A673 (cell line): ENCODE measurements at regions not wholly inside any gene's neighbourhood (a gene's known extent, or its start where the extent isn't known, plus 50 kb on each side); places are given as distances from the start of the nearest gene placed in this dataset.

Experiments
- BruUV-seq: library from RNA; stranded (reverse); fragments of 400-500 nt; replicated peaks from 2 replicates; lab custom pipeline; 2021; lab: Mats Ljungman, UMichigan
- CTCF ChIA-PET: fragments of 300-600 bp; sonication (Branson Sonifier 250); formaldehyde crosslinking; loops from one replicate; lab custom pipeline; 2022; ENCODE audit warnings: antibody characterized with exemption; lab: Charles Lee
- POLR2A ChIA-PET: fragments of 300-600 bp; sonication (Branson Sonifier 250); formaldehyde crosslinking; loops from one replicate; lab custom pipeline; 2022; ENCODE audit warnings: antibody characterized with exemption; ENCODE audit not compliant: low non-redundant PET; lab: Charles Lee
- DNase-seq: peaks from one replicate; pipeline ENCODE4 v3.0.0-alpha.2; 2015; ENCODE audit warnings: low spot score
- H3K27ac ChIP-seq: fragments of 200-600 bp; sonication (generic); 2 replicates; pipeline ENCODE4 v1.5.1; 2016; ENCODE audit warnings: mixed run types, low read depth, mild to moderate bottlenecking, mixed read lengths, antibody characterized with exemption, low read length; ENCODE audit not compliant: poor library complexity, severe bottlenecking
- H3K27me3 ChIP-seq: fragments of 200-600 bp; sonication (generic); replicated peaks from 2 replicates; pipeline ENCODE4 v1.6.1; 2017; ENCODE audit warnings: mixed run types, low read depth, mild to moderate bottlenecking, mixed read lengths, antibody characterized with exemption, low read length; ENCODE audit not compliant: insufficient read depth, poor library complexity
- H3K36me3 ChIP-seq: fragments of 200-600 bp; sonication (generic); 2 replicates; pipeline ENCODE4 v1.6.1; 2016; ENCODE audit warnings: mixed run types, mild to moderate bottlenecking, mixed read lengths, antibody characterized with exemption, low read length; ENCODE audit not compliant: insufficient read depth, poor library complexity, severe bottlenecking
- H3K4me1 ChIP-seq: fragments of 200-600 bp; sonication (generic); 2 replicates; pipeline ENCODE4 v1.6.1; 2017; ENCODE audit warnings: mixed run types, mild to moderate bottlenecking, mixed read lengths, antibody characterized with exemption, low read length; ENCODE audit not compliant: insufficient read depth, poor library complexity, severe bottlenecking
- H3K4me3 ChIP-seq: fragments of 200-600 bp; sonication (generic); 2 replicates; pipeline ENCODE4 v1.5.1; 2016; ENCODE audit warnings: low read depth, mixed run types, mild to moderate bottlenecking, mixed read lengths, low read length; ENCODE audit not compliant: poor library complexity, severe bottlenecking
- H3K9me3 ChIP-seq: fragments of 200-600 bp; sonication (generic); 2 replicates; pipeline ENCODE4 v1.6.1; 2016; ENCODE audit warnings: mixed run types, low read depth, mild to moderate bottlenecking, mixed read lengths, antibody characterized with exemption, low read length; ENCODE audit not compliant: poor library complexity, severe bottlenecking
- EZH2 ChIP-seq: fragments of 200-600 bp; sonication (generic); IDR thresholded peaks from 2 replicates; pipeline ENCODE4 v1.6.1; 2017; ENCODE audit warnings: borderline replicate concordance, low read depth, mild to moderate bottlenecking, mixed read lengths, antibody characterized with exemption, low read length; ENCODE audit not compliant: poor library complexity, severe bottlenecking
- intact Hi-C: fragments of 100-400 bp; cut with micrococcal nuclease; formaldehyde crosslinking; loops from one replicate; pipeline ENCODE4 v1.10.0; 2022; ENCODE audit not compliant: unreplicated experiment
- TF ChIP-seq, protein P1 (sequence below): fragments of 300-800, 200-600 bp; sonication (generic); conservative IDR thresholded peaks from 2 replicates; pipeline ENCODE4 v1.5.1; 2017; ENCODE audit warnings: low read depth, mild to moderate bottlenecking, antibody characterized with exemption, low read length, moderate library complexity, mixed read lengths

DNA sequence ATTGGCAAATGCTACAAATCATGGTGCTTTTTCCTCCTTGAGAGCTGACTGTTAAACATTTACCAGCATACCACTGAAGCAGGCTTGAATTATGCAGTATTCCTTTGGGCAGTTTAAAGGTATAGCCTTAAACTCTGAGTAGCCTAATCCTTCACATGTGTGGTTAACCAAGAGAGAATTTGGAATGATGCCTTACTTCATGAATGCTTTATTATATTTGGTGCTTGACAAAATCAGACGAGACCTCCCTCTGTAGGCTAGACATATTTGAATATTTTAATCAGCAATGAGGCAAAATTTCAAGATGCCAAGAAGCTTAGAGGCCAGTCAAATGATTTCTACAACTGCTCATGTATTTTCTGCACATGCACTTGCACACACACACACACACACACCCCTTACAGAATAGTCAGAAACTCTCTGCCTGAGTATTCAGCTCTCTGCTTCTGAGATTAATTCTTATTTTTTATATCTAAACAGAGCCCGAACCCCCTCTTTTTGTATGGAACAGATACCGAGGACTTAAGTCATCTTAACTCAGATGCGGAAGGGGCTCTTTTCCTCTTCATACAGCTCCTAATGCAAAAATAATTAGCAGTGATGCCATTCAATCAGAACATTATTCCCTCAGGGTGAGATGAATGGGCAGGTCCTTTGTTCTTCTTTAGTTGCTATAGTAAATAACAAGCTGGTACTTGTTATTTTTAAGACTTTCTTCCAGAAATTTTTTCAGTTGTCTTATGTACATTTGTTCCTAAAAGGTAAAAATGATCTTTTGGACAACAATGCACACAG is 195.5 kb upstream of the TMC3 start:
- peaks cover 12% of the 10 kb centered on the region for H3K27me3 ChIP-seq
- no peak for TF ChIP-seq EZH2
- TF ChIP-seq, protein P1, sequence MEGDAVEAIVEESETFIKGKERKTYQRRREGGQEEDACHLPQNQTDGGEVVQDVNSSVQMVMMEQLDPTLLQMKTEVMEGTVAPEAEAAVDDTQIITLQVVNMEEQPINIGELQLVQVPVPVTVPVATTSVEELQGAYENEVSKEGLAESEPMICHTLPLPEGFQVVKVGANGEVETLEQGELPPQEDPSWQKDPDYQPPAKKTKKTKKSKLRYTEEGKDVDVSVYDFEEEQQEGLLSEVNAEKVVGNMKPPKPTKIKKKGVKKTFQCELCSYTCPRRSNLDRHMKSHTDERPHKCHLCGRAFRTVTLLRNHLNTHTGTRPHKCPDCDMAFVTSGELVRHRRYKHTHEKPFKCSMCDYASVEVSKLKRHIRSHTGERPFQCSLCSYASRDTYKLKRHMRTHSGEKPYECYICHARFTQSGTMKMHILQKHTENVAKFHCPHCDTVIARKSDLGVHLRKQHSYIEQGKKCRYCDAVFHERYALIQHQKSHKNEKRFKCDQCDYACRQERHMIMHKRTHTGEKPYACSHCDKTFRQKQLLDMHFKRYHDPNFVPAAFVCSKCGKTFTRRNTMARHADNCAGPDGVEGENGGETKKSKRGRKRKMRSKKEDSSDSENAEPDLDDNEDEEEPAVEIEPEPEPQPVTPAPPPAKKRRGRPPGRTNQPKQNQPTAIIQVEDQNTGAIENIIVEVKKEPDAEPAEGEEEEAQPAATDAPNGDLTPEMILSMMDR = no peak
- no peak for DNase-seq
- H3K4me3 ChIP-seq = no peak overlapping the region
- ChIA-PET POLR2A (no interaction called here), CTCF (no interaction called here)
- intact Hi-C loops = no loop called here
- no peaks in the 10 kb centered on the region for H3K36me3 ChIP-seq
- no peaks in the 10 kb centered on the region for H3K9me3 ChIP-seq
- no TSS peak for BruUV-seq
- no peaks in the 10 kb centered on the region for H3K4me1 ChIP-seq
- H3K27ac ChIP-seq = no peak overlapping the region

DNA sequence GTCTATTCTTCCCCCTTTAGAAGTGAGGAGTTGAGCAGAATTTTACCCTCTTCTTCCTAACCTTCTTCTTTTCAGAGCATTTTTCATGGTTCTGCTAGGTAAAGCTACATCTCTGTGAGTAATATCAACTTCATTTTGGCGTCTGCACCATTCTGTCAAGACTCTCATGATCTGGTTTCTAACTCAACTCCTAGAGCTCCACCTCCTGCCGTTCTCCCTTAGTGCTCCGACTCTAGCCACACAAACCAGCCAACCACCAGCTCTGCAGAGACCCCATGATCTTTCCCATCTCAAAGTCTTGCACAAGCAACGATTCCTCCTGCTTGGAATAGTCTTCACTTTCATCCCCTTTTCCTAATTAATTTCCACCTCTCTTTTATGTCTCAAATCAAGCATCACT is 193.9 kb upstream of the TMC3 start:
- ChIA-PET POLR2A (no interaction called here), CTCF (no interaction called here)
- no peaks in the 10 kb centered on the region for H3K9me3 ChIP-seq
- H3K27me3 ChIP-seq = peaks cover 12% of the 10 kb centered on the region
- no peaks in the 10 kb centered on the region for H3K36me3 ChIP-seq
- H3K27ac ChIP-seq = no peak overlapping the region
- BruUV-seq = no TSS peak
- intact Hi-C loops = no loop called here
- no peak for TF ChIP-seq EZH2
- TF ChIP-seq, protein P1 = no peak
- H3K4me1 ChIP-seq = no peaks in the 10 kb centered on the region
- DNase-seq = no peak
- no peak overlapping the region for H3K4me3 ChIP-seq

DNA sequence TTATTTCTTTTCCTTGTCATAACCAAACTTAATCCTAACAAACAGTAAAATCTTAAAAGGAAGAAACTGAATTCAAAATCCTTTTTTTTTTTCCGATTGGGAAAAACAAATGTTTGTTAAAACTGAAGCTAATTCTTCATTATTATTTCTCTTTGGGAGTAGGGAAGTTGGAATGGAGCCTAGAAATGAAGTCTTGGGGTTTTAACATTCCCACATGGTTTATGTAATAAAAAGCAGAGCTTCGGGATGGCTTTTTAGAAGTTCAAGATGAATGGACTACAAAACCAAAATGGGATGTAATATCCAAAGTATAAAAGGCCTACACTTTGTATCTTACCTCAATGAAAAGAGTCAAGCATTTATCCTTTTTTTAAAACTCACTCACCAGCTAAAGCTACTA is 189.0 kb upstream of the TMC3 start:
- no TSS peak for BruUV-seq
- H3K27me3 ChIP-seq = peaks cover 4% of the 10 kb centered on the region
- CTCF ChIA-PET = no interaction called here
- TF ChIP-seq, protein P1 = no peak
- no peak for TF ChIP-seq EZH2
- H3K9me3 ChIP-seq = no peaks in the 10 kb centered on the region
- no peaks in the 10 kb centered on the region for H3K36me3 ChIP-seq
- POLR2A ChIA-PET = no interaction called here
- DNase-seq = no peak
- no peaks in the 10 kb centered on the region for H3K4me1 ChIP-seq
- H3K27ac ChIP-seq = no peak overlapping the region
- intact Hi-C loops = no loop called here
- no peak overlapping the region for H3K4me3 ChIP-seq
